Heart right ventricle (tissue), 16 donors: ENCODE measurements at regions not wholly inside any gene's neighbourhood (a gene's known extent, or its start where the extent isn't known, plus 50 kb on each side); places are given as distances from the start of the nearest gene placed in this dataset.

Source experiments
- ATAC-seq, 8 donors: fragments of 200-7000 bp; cut with Tn5 transposase; one replicate each; pipeline ENCODE4 v1.9.1; 2020; ENCODE audit warnings: mild to moderate bottlenecking in 8 of 8, moderate library complexity in 8 of 8, moderate number of reproducible peaks in 1 of 8
- DNase-seq, 2 donors: peaks; one replicate each; pipeline ENCODE4 v3.0.0-alpha.2; 2020
- H3K27ac ChIP-seq, 10 donors: fragments of 200-600 bp; sonication (generic) in 2 of 10; one replicate each; pipeline versions ENCODE4 v1.5.0 to v1.8.0; 2020 to 2022; ENCODE audit warnings: mild to moderate bottlenecking in 3 of 10
- H3K27me3 ChIP-seq, 7 donors: fragments of 200-600 bp; one replicate each; pipeline ENCODE4 v1.8.0; 2021 to 2022; ENCODE audit warnings: mild to moderate bottlenecking in 2 of 7
- H3K36me3 ChIP-seq, 9 donors: fragments of 200-600 bp; sonication (generic) in 1 of 9; one replicate each; pipeline versions ENCODE4 v1.5.0 to v1.8.0; 2020 to 2022; ENCODE audit warnings: mild to moderate bottlenecking in 2 of 9
- H3K4me1 ChIP-seq, 9 donors: fragments of 200-600 bp; sonication (generic) in 1 of 9; one replicate each; pipeline versions ENCODE4 v1.5.0 to v1.8.0; 2020 to 2022; ENCODE audit warnings: mild to moderate bottlenecking in 4 of 9
- H3K4me3 ChIP-seq, 10 donors: fragments of 200-600 bp; sonication (generic) in 2 of 10; one replicate each; pipeline versions ENCODE4 v1.5.0 to v1.8.0; 2020 to 2022; ENCODE audit warnings: mild to moderate bottlenecking in 7 of 10, moderate library complexity in 2 of 10
- H3K9me3 ChIP-seq, 11 donors: fragments of 200-600 bp in 10 of 11; sonication (generic) in 2 of 11; one replicate each; pipeline versions ENCODE4 v1.5.0 to v1.8.0; 2013 to 2022; ENCODE audit warnings: mild to moderate bottlenecking in 2 of 11, control low read depth in 1 of 11, moderate library complexity in 1 of 11
- WGBS, 2 donors: extraction: QIAGEN DNeasy Blood & Tissue Kit; methylation state at CpG; one replicate each; pipeline ENCODE4 v1.1.7; 2013; ENCODE audit warnings: inconsistent platforms in 1 of 2; 5-methylcytosine and 5-hydroxymethylcytosine counted together
- intact Hi-C, 10 donors: fragments of 100-400 bp; cut with DNase I; formaldehyde crosslinking; loops; one replicate each; pipeline versions ENCODE4 v1.11.1 to v1.14.2; 2022
- TF ChIP-seq, protein P1 (sequence below), 9 donors: fragments of 200-600 bp; sonication (generic) in 2 of 9; IDR thresholded peaks; one replicate each; pipeline versions ENCODE4 v1.5.0 to v1.8.0; 2021 to 2022; ENCODE audit warnings: antibody characterized with exemption in 9 of 9, mild to moderate bottlenecking in 5 of 9, moderate library complexity in 1 of 9
- donor health status: Arrhythmogenic right ventricular cardiomyopathy.
- donor health status: ischemic (EF 13 %, LVEDD 7.1; RV severe dilation, severe dysfunction).
- donor health status: healthy with polysubstance abuse.
- donor health status: DM: no; HTN: yes; CAD: no.
- donor health status: DM: no; HTN: no; CAD: no.
- donor health status: ischemic (EF 25% LVEDD 6.9; RV normal size, moderate dysfunction).
- donor health status: ischemic (EF 25% LVEDD 5.7; RV mildly dilated, moderate dysfunction).
- donor health status: healthy.
- donor health status: DM: yes; HTN: yes; CAD: no.
- donor health status: Ischemic cardiomyopathy.
- donor health status: ischemic (EF 35%, LVEDD 5.7; RV mildly dilated, moderate dysfunction).
- donor health status: nonischemic (EF 11% LVEDD 7.7; RV severe dilation, severe dysfunction).
- donor health status: DM: yes; HTN: yes; CAD: no.
- donor health status: PGD.
- donor health status: ischemic (EF 29% LVEDD 5.4; RV normal size, mild dysfunction).
- donor health status: nonischemic (EF 23%, LVEDD 6.1; RV moderate dilation, normal function).

DNA sequence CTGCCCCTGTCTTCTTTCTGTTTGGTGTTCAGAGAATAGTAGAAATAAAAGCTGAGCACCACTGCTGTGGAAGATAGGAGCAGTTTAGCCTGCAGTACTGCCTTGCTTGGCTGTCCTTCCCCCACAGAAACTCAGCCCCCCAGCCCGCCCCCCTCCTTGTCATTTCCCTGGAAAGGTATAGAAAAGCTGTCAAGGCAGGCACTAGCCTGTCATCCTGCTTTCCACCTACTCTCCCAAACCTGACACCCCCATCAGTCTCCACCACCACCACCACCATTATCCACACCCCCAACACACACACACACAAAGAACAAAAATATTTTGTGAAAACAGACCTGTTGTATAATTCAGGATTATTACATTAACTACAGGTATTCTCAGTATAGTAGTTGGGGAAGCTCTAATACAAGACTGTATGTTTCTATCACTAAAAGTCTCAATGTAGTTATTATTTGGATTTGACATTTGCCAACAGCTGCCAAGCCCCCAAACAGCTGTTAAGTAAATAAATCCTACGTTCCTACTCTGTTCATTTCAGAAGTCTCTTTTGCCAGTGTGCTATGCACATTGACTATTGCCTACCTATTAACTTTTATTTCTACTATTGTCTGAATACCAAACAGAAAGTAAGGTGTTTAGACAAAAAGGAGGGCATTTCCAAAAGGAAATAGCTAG, 128.8 kb downstream of the CYB561 start:
- H3K36me3 ChIP-seq: peaks cover 0 to 66% (median 11%) of the 10 kb centered on the region in 9 donors

DNA sequence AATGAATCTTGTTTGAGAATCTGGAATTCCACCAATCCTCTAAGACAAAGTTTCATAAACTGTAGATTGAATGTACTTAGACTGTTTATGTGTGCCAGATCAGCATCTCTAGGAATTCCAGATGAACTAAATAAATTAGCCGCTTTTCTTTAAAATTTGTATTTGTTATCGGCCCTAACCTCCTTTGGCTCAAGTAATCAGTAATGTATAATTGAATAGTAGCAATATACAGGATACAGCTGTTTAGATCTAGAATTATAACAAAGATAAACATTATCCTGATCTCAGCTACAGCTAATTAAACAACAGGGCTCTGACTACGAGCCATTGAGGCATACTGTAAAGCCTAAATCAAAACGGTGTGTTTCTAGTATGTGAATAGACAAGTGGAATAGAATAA, 120.3 kb downstream of the CYB561 start:
- intact Hi-C loops: no loop called here
- no peaks in the 10 kb centered on the region for H3K4me1 ChIP-seq
- ATAC-seq (no peak), DNase-seq (no peak)
- H3K4me3 ChIP-seq: no peak overlapping the region
- no peaks in the 10 kb centered on the region for H3K9me3 ChIP-seq
- H3K36me3 ChIP-seq: peaks cover 0 to 21% (median 6%) of the 10 kb centered on the region in 9 donors
- WGBS, 2 donors: 91 to 98% methylated on average over 4 of the region's 4 CpGs
- no peak overlapping the region for H3K27ac ChIP-seq
- TF ChIP-seq, protein P1, sequence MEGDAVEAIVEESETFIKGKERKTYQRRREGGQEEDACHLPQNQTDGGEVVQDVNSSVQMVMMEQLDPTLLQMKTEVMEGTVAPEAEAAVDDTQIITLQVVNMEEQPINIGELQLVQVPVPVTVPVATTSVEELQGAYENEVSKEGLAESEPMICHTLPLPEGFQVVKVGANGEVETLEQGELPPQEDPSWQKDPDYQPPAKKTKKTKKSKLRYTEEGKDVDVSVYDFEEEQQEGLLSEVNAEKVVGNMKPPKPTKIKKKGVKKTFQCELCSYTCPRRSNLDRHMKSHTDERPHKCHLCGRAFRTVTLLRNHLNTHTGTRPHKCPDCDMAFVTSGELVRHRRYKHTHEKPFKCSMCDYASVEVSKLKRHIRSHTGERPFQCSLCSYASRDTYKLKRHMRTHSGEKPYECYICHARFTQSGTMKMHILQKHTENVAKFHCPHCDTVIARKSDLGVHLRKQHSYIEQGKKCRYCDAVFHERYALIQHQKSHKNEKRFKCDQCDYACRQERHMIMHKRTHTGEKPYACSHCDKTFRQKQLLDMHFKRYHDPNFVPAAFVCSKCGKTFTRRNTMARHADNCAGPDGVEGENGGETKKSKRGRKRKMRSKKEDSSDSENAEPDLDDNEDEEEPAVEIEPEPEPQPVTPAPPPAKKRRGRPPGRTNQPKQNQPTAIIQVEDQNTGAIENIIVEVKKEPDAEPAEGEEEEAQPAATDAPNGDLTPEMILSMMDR (IDR thresholded peaks at IDR 0.05): no peak
- H3K27me3 ChIP-seq: no peaks in the 10 kb centered on the region

More for the DNA sequence above, 128.8 kb downstream of the CYB561 start:
- intact Hi-C loops: no loop called here
- H3K4me3 ChIP-seq: no peak overlapping the region
- peaks cover 0 to 12% (median 0%) of the 10 kb centered on the region in 9 donors for H3K4me1 ChIP-seq
- WGBS, 2 donors: 82 to 84% methylated on average over 2 of the region's 2 CpGs
- H3K9me3 ChIP-seq: peaks cover 0 to 1% (median 0%) of the 10 kb centered on the region in 11 donors
- TF ChIP-seq, protein P1 (IDR thresholded peaks at IDR 0.05): no peak
- ATAC-seq: no peak
- no peak for DNase-seq
- peaks cover 0 to 13% (median 0%) of the 10 kb centered on the region in 7 donors for H3K27me3 ChIP-seq
- no peak overlapping the region for H3K27ac ChIP-seq

DNA sequence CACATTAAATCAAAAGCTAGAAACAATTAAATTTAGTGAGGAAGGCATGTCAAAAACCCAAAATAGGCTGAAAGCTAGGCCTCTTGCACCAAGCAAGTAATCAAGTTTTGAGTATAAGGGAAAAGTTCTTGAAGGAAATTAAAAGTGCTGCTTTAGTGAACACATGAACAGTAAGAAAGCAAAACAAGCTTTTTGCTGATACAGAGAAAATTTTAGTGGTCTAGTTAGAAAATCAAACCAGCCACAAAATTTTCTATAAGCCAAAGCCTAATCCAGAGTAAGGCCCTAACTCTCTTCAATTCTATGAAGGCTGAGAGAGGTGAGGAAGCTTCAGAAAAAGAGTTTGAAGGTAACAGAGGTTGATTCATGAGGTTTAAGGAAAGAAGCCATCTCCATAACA, 116.2 kb downstream of the CYB561 start:
- no peaks in the 10 kb centered on the region for H3K27me3 ChIP-seq
- H3K4me3 ChIP-seq: no peak overlapping the region
- no peak for ATAC-seq
- TF ChIP-seq, protein P1 (IDR thresholded peaks at IDR 0.05): no peak
- intact Hi-C loops: no loop called here
- no peak overlapping the region for H3K27ac ChIP-seq
- no peaks in the 10 kb centered on the region for H3K4me1 ChIP-seq
- H3K9me3 ChIP-seq: no peaks in the 10 kb centered on the region
- H3K36me3 ChIP-seq: no peaks in the 10 kb centered on the region
- DNase-seq: no peak

DNA sequence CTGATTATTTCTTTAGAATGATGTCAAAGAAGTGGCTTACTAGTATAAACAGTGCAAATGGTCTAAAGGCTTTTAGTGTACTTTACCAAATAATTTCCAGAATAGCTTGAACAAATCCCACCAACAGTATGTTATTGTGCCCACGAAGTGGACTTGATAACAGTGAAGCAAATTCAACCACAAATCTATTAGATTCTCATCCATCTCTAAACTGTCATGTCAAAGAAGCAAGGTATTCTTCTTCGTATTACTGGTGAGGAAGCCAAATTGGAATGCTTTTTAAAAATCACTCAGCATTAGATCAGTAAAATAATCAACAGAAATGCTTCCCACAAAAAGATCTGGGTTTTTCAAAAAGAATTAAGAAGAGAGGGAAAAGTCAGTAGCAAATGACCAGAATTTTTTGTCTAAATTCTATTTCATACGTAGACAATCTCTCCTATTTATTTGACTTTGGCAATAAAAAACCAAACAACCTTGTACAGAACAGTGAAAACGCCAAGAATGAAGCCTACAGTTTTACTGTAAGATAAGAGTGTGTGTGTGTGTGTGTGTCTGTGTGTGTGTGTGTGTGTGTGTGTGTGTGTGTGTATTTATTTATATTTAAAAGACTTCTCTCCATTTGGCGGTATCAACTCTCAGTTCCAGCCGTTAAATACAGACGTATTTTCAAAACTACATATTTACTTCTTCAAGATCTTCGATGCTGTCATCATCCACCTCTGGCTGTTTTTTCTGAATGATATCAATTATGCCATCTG, 114.6 kb downstream of the CYB561 start:
- ATAC-seq (no peak), DNase-seq (no peak)
- no peak overlapping the region for H3K4me3 ChIP-seq
- WGBS, 2 donors: 86 to 89% methylated on average over 8 of the region's 8 CpGs
- no peaks in the 10 kb centered on the region for H3K27me3 ChIP-seq
- H3K36me3 ChIP-seq: no peaks in the 10 kb centered on the region
- H3K27ac ChIP-seq: no peak overlapping the region
- TF ChIP-seq, protein P1 (IDR thresholded peaks at IDR 0.05): no peak
- H3K9me3 ChIP-seq: no peaks in the 10 kb centered on the region
- peaks cover 0 to 3% (median 0%) of the 10 kb centered on the region in 9 donors for H3K4me1 ChIP-seq
- intact Hi-C loops: no loop called here
